Left forelimb (tissue), 1 donor: ENCODE measurements at regions not wholly inside any gene's neighbourhood (a gene's known extent, or its start where the extent isn't known, plus 50 kb on each side); places are given as distances from the start of the nearest gene placed in this dataset.

Source experiments
- DNase-seq: peaks from one replicate; pipeline ENCODE4 v3.0.0-alpha.2; 2018; ENCODE audit warnings: low spot score

DNA sequence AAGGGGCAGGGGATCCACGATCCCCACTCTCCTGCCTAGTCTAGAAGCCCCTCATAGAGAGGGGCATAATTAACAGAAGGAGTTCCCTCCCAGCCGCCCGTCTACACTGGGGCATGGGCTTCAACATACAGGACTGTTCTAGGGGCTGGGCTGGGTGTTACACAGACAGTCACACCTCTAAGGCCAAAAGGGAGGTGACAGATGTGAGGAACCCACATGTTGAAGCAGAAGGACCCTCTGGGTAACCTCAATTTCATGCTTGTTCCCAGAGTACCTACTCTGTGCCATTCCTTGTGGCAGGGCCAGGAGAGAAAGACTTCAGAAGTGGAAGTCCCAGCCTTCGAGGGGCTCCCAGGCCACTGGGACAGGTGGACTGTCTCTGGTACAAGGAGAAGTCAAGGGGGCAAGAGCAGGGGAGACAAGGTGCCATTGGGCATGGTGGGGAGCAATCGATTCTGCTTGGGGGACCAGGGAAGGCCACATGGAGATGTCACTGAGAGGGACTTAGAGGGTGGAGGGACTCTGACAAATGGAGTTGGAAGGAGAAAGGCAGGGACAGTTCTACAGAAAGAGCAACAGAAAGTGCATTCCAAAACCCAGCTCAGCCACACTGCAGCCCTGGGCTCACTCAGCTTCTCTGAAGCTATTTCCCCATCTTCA is 71.3 kb downstream of the CPN2 start:
- DNase-seq, result peak; percentile 42

DNA sequence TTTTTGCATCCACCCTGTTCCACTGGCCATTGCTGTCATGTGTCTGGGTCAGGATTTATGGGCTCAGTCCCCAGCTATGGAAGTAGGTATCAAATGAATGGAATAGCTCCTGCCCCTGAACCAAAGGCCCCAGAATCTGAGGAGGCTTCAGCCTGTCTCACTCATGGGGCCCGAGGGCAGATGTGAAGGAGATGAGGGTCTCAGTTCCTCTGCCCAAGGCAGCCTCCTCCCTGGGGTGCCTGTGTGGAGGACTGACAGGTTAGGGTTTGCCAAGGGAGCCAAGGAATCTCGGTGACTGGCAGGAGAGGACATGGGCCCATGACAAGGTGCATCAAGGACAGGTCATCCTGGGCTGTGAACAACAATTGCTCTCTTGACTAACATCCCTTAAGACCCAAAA is 70.4 kb downstream of the CPN2 start:
- peak; percentile 30 for DNase-seq

DNA sequence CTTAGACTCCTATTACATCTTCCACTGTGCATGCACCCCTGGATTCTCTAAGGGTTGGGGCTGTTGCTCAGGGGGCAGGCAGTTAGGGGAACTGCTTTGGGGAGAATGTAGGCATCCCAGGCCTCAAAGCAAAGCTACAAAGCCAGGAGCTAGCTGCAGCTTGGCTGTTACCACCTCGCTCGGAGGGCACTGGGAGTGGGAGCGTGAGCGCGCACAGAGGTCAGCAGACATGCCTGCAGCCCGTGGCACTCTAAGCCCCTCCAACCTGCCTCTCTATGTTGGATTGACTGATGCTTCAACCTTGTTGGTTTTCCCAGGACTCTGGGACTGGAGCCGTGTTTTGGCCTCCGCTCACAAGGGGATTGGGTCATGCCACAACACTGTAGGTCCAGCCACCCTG is 69.8 kb downstream of the CPN2 start:
- peak; percentile 60 for DNase-seq

DNA sequence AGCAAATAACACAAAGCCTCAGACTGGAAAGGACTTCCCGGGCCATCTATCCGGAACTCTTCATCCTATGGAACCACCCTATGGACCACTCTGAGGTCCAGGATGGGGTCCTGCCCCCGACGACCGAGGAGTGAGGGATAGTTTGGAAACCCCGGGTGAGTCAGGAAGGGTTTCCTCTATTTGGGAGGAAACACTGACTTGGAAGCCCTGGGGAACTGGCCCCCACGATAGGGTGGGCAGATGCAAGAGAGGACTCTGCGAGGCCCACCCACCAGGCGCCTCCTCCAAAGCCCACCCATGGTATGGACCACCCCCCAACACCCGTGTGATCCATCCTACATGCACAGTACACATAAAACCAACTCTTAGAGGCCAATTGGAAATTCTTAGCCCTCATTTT is 69.4 kb downstream of the CPN2 start:
- DNase-seq, result peak; percentile 30

DNA sequence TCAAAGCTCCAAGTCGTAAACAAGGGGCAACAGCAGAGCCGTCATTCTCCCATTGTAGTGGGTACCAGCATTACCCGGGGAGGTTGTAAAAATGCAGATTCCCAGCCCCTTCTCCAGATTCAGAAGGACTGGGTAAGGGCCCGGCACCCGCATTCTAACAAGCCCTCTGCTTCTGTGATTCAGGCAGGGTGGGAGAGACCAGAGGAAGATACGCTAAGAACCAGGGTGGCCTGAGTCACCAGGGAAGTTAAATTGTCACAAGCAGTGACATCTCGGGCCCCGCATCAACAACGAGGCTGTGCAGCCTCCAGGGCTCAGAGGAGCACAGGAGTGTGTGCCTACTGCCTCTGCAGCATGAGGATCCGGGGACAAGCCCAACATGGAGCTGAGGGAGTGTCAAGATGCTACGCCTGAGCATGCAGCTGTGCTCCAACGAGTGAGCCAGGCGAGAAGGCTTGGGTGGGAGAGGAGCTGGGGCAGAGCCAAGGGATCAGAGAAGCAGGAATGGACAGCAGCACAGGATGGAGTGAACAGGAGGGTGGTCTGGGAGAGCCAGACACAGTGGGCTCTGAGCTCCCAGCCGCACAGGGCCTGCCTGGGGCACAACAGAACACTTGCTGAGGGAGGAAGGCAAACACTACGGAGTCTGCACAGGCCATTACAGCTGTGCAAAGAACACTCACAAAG is 68.5 kb downstream of the CPN2 start:
- peak; percentile 76 for DNase-seq

DNA sequence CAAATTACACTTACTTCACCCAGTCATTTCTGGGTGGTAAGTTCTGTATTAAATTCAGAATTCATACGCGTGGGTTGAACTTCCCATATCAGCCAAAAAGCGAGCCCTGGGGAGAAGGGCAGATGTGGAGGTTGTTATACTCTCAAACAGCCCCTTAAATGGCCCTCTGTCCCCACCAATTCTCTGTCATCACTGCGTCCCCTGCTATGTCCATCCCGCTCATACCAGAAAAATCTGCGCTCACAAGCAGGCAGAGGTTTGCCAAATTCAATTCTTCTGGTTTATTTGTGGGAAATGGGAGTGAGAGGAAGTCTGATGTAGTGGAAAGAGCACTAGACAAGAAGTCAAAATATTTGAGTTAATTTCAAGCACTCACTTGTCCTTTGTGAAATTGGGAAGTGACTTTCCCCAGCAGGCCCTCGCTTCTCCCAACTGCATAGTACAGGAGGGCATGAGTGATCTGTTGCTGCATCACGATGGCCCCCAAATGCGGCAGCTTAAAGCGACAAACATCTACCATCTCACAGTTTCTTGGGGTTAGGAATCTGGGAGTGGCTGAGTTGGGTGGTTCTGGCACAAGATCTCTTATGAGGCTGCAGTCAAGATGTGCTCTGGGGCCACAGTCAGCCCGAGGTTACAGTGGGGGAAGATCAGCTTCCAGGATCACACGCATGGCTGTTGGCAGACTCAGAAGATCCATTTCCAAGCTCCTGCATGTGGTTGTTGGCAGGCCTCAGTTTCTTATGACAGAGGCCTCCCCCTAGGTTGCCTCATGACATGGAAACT is 67.7 kb downstream of the CPN2 start:
- DNase-seq, result peak; percentile 67

DNA sequence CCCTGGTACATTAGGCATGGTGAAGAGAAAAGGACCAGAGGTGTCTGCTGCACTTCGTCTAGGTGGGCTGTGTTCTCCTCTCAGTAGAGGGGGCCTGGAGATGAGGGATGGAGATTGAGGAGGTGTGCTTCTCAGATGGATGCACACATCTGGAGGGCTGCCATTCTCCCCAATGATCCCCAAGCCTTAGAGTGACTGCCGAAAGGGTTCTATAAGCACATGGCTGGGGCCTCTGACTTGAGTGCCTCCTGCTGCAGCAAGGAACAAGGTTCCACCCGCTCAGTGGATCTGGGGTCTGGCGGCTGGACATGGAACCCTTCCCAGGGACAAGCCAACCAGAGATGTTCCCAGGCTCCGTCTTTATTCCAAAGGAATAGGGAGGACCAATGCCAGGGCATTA is 66.8 kb downstream of the CPN2 start:
- no peak for DNase-seq

DNA sequence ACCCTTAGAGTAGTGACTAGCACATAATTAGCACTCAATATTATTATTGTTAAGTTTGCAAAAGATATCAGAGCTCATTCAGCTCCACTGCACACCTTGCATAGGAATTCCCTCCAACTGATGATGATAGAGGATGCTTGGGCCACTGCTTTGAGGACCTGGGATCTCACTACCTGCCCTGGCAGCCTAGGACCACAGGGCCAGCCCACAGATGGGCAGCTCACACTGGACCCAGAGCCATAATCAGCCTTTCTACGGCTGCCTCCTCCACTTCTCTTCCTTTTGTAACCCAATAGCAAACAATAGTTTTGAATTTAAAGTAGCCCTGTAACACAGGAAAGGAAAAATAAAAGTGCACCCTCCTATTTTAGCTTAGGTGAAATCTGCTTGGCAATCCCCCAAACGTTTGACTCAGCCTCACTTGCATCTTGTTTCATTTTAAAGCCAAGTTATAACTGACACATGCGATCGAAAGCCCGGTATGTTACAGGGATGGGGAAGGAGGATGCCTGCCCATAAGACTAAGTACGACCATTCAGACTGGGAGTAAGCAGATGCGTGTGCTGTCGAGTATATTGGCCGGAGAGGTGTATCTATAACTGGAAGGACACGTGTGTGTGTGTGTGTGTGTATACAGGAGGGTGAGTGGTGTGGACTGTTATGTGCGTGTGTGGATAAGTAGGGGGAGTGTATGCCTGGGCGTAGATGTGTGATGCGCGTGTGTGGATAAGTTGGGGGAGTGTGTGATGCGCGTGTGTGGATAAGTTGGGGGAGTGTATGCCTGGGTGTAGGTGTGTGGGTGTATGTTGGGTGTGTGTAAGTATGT is 65.9 kb downstream of the CPN2 start:
- DNase-seq, result peak; percentile 65

DNA sequence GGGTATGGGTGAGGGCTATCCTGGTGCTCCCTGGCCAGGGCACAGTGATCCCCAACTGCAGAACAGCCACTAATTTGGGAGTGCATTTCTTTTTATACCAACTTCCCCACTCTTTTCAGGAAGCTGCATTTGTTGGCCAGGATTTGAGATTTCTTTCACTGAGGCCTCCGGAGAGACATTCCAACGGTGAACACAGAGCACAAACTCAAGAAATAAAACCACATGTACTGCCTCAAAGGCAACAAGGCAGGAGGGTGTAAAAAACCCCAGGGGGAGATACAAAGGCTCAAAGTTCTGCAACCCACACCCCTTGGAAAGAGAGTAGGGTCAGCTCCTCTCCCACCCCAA is 65.3 kb downstream of the CPN2 start:
- no peak for DNase-seq

DNA sequence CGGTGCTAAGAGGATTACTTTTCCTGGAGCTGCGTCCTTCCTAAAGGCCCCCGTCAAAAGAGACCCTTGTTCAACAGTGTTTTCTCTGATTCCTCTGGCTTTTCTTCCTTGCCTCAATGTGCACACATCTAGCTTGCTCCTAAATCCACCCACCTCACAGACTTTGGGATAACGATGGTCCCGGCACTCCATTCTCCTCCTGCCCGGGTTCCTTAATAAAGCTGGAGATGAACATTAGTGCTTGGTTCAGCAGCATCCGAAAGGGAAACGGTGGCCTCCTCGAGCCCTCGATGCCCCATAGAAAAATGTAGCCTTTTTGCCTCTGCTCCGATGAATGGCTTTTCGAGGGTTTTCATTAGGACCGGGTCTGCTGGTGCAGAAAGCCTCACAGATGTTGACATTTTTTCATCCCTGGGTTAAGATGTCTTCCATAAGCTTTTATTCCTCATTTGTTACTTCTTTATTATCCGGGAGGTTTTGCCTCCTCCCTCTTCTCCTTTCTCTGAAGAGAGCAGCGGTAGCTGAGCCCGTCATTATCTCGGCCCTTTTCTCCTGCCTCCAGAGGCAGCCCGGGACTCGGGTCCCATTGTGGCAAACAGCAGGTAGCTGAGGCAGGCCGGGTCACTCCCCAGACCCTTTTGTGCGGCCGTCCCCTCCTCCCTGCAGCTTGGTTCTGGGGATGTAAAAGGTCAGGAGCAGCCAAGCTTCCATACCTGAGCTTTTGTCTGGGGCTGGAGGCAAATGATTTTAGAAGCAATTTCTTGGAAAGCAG is 64.6 kb downstream of the CPN2 start:
- DNase-seq, result no peak

DNA sequence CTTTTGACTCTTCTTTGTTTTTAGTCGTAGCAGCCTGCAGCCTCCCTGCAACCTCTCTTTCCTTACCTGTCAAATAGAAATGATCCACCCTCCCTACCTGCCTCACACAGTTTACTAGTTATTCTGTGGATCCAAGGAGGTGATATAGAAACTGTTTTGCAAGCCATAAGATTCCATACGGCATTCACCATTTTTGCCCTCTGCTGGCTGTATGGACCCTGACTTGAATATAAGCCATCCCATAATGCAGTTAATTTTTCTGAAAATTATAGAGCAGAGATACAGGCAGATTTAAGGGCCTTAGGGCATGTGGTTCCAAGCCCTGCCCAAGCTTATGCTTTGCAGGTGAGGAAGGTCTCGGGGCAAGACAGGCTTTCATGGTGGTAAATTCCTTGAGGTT is 63.8 kb downstream of the CPN2 start:
- no peak for DNase-seq

DNA sequence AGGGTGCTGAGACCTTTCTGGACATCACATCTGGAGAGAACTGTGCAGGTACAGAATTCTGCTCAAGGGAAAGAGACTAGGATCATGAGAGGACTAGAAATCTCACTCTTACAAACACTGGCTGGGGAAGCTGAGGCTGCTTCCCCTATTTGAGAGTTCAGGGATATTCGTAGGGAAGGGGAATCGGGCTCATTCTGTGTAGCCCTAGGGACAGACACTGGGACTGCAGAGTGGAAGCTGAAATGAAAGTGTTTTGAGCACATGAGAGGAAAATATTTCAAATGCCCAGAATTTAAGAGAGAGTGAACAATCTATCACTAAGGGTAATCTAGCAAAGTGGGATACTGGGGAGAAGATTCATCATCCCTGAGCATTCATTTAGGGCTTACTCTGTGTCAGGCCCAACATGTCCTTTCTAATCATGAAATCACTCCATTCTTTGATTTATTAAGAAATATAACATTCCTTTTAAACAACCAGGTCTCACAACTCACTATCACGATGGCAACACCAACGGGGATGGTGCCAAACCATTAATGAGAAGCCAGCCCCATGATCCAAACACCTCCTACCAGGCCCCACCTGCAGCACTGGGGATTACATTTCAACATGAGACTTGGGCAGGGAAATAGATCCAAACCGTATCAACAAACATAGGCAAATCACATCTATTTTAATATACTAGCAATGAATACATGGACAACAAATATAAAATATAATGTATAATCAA is 63.0 kb downstream of the CPN2 start:
- no peak for DNase-seq
